ENCODE measurements at regions not wholly inside any gene's neighbourhood (a gene's known extent, or its start where the extent isn't known, plus 50 kb on each side); places are given as distances from the start of the nearest gene placed in this dataset.

DNA sequence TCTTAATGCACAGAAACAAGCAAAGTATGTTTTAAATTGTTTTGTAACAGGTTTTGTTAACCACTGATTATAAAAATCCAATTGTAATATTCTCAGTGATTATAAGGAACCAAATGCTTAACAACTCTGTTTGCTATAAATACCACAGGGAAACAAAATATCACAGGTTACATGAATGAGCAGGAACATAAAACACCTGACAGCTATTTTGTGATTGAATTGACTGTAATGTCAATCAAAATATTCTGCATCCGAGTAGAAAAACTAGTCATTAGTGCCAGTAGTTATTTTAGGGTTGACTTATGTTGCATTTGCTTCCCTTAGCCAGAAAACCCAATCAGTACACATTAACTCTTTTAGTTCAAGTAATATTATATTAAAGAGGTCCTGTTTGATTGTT is 1707.8 kb upstream of the ACO1 start:
- H2BK15ac ChIP-seq (ENCODE audit: low read length): no peak overlapping the region
- H3K56ac ChIP-seq (replicated peaks; ENCODE audit: insufficient read length, low read depth, low read length): no peak overlapping the region
- H3K9me3 ChIP-seq (ENCODE audit: insufficient read depth in 2 of 2, low read depth in 1 of 2, low read length in 1 of 2): no peaks in the 10 kb centered on the region
- H2BK120ac ChIP-seq (replicated peaks; ENCODE audit: low read depth, low read length): no peak overlapping the region
- H3K79me2 ChIP-seq (ENCODE audit: control insufficient read depth in 1 of 2, insufficient read depth in 2 of 2, low read length in 2 of 2): no peaks in the 10 kb centered on the region
- no peak overlapping the region for H3K4ac ChIP-seq (replicated peaks; ENCODE audit: insufficient read length, low read depth, low read length)
- FAIRE-seq (no peak), DNase-seq (ENCODE audit: low read depth in 1 of 2, low spot score in 2 of 2) (no peak)
- H2BK20ac ChIP-seq (ENCODE audit: low read length): no peak overlapping the region
- H3K79me1 ChIP-seq (ENCODE audit: low read depth, low read length): no peaks in the 10 kb centered on the region
- H2AFZ ChIP-seq (ENCODE audit: low read length): no peak overlapping the region
- ChIA-PET POLR2A (ENCODE audit: partially characterized antibody) (no interaction called here), CTCF (ENCODE audit: partially characterized antibody) (no interaction called here)
- no peak overlapping the region for H3K4me2 ChIP-seq (ENCODE audit: insufficient read depth in 1 of 2, low read depth in 2 of 2, low read length in 2 of 2)
- H3K18ac ChIP-seq (ENCODE audit: extremely low read depth, low read length): no peak overlapping the region
- H3K4me3 ChIP-seq (ENCODE audit: extremely low read depth in 1 of 4, insufficient read depth in 2 of 4, low read depth in 3 of 4, low read length in 4 of 4): no peak overlapping the region
- no peak overlapping the region for H3K14ac ChIP-seq (ENCODE audit: insufficient read length)
- H3K23me2 ChIP-seq (ENCODE audit: low read depth, low read length): no peaks in the 10 kb centered on the region
- H2BK5ac ChIP-seq (ENCODE audit: low read depth, low read length): no peak overlapping the region
- no peak overlapping the region for H4K8ac ChIP-seq (ENCODE audit: extremely low read depth, insufficient read depth, low read length)
- H2AK5ac ChIP-seq (ENCODE audit: low read depth, low read length): no peak overlapping the region
- H3K27ac ChIP-seq (ENCODE audit: low read depth, low read length): no peak overlapping the region
- H3K27me3 ChIP-seq (replicated peaks in 1 of 4; ENCODE audit: control insufficient read depth in 3 of 4, extremely low read depth in 1 of 4, insufficient read depth in 3 of 4, low read length in 3 of 4): no peaks in the 10 kb centered on the region
- no peak overlapping the region for H4K5ac ChIP-seq (ENCODE audit: insufficient read length, low read depth, low read length)
- no peak overlapping the region for H2BK12ac ChIP-seq (ENCODE audit: low read depth, low read length)
- no peak overlapping the region for H3K9ac ChIP-seq (replicated peaks in 1 of 4; ENCODE audit: extremely low read depth in 1 of 4, low read depth in 3 of 4, low read length in 3 of 4)
- TF ChIP-seq EGR1 (IDR thresholded peaks at IDR 0.05; ENCODE audit: borderline replicate concordance, low read depth, low read length) (no peak), E2F6 (IDR thresholded peaks at IDR 0.05) (no peak), EZH2 (IDR thresholded peaks at IDR 0.05; ENCODE audit: low read depth, low read length, severe bottlenecking) (no peak), TCF12 (IDR thresholded peaks at IDR 0.05; ENCODE audit: low read depth, low read length) (no peak)
- no peaks in the 10 kb centered on the region for H4K20me1 ChIP-seq (replicated peaks in 1 of 2; ENCODE audit: control insufficient read depth in 1 of 2, insufficient read depth in 2 of 2, low read length in 2 of 2)
- H3K4me1 ChIP-seq (replicated peaks in 1 of 4; ENCODE audit: control insufficient read depth in 3 of 4, insufficient read depth in 4 of 4, low read length in 3 of 4): no peaks in the 10 kb centered on the region
- no peaks in the 10 kb centered on the region for H3K36me3 ChIP-seq (ENCODE audit: control insufficient read depth in 2 of 4, insufficient read depth in 4 of 4, low read length in 3 of 4)
- H4K91ac ChIP-seq (replicated peaks; ENCODE audit: insufficient read length, low read length): no peak overlapping the region
- WGBS, 2 experiments (ENCODE audit: extremely low coverage in 1 of 2, insufficient coverage in 1 of 2, insufficient read length in 1 of 2, insufficient replicate concordance in 2 of 2, low coverage in 1 of 2, low lambda C conversion rate in 2 of 2, missing lambda C conversion rate in 1 of 2): 95% methylated on average over 1 of the region's 1 CpG; no CpG with 5 or more reads in 1 of the 2 experiments
- H3K23ac ChIP-seq (ENCODE audit: insufficient read length): no peak overlapping the region
